Testis (tissue), 2 donors: ENCODE measurements at regions not wholly inside any gene's neighbourhood (a gene's known extent, or its start where the extent isn't known, plus 50 kb on each side); places are given as distances from the start of the nearest gene placed in this dataset.

Source experiments
- CTCF ChIP-seq, 3 experiments: fragments of 450-650 bp in 2 of 3; fragments of 200-600 bp in 1 of 3; sonication (generic) in 1 of 3; IDR thresholded peaks; one replicate each; pipeline ENCODE4 v1.5.1; 2016 to 2019; ENCODE audit warnings: antibody characterized with exemption in 3 of 3, mild to moderate bottlenecking in 2 of 3, moderate library complexity in 1 of 3
- POLR2A ChIP-seq: fragments of 450-650 bp; IDR thresholded peaks from one replicate; pipeline ENCODE4 v1.6.1; 2017; ENCODE audit warnings: antibody characterized with exemption, mild to moderate bottlenecking, moderate library complexity

- TF ChIP-seq CTCF (IDR thresholded peaks at IDR 0.05): no peak
- TF ChIP-seq POLR2A: no peak
Measured at GRCh38 chr3:484341-484740, 287.8 kb downstream of the CHL1 start.
